PC-3 (cell line): ENCODE measurements at regions not wholly inside any gene's neighbourhood (a gene's known extent, or its start where the extent isn't known, plus 50 kb on each side); places are given as distances from the start of the nearest gene placed in this dataset.

Source experiments
- ATAC-seq: fragments of 200-7000 bp; cut with Tn5 transposase; 2 replicates; pipeline ENCODE4 v1.9.1; 2020; ENCODE audit warnings: mild to moderate bottlenecking, moderate library complexity
- BruUV-seq: library from RNA; stranded (reverse); fragments of 400-500 nt; replicated peaks from 2 replicates; lab custom pipeline; 2021; lab: Mats Ljungman, UMichigan
- CTCF ChIA-PET: fragments of 300-600 bp; sonication (Branson Sonifier 250); formaldehyde crosslinking; loops from one replicate; lab custom pipeline; 2022; ENCODE audit warnings: antibody characterized with exemption; lab: Charles Lee
- POLR2A ChIA-PET: fragments of 300-600 bp; sonication (Branson Sonifier 250); formaldehyde crosslinking; loops from one replicate; lab custom pipeline; 2022; ENCODE audit warnings: antibody characterized with exemption; ENCODE audit not compliant: unreplicated experiment; lab: Charles Lee
- DNase-seq: peaks from one replicate; pipeline ENCODE4 v3.0.0-alpha.2; 2015
- H2AFZ ChIP-seq: fragments of 300-600 bp; sonication (generic); 2 replicates; pipeline ENCODE4 v1.6.0; 2016; ENCODE audit warnings: antibody characterized with exemption, low read length
- H3F3A ChIP-seq: fragments of 300-600 bp; sonication (generic); one replicate; pipeline ENCODE4 v1.6.0; 2017; ENCODE audit warnings: antibody characterized with exemption, low read length, control low read depth, mild to moderate bottlenecking; ENCODE audit not compliant: unreplicated experiment
- H3K27ac ChIP-seq: fragments of 300-600 bp; sonication (generic); 2 replicates; pipeline ENCODE4 v1.5.1; 2016; ENCODE audit warnings: mild to moderate bottlenecking, low read length
- H3K27me3 ChIP-seq: fragments of 300-600 bp; sonication (generic); 2 replicates; pipeline ENCODE4 v1.6.1; 2016; ENCODE audit warnings: low read length, mixed read lengths
- H3K36me3 ChIP-seq: fragments of 300-600 bp; sonication (generic); 2 replicates; pipeline ENCODE4 v1.6.1; 2016; ENCODE audit warnings: low read depth, mixed run types, low read length, mixed read lengths
- H3K4me1 ChIP-seq: fragments of 300-600 bp; sonication (generic); 2 replicates; pipeline ENCODE4 v1.5.1; 2016; ENCODE audit warnings: low read length; ENCODE audit not compliant: insufficient read depth
- H3K4me2 ChIP-seq: fragments of 300-600 bp; sonication (generic); 2 replicates; pipeline ENCODE4 v1.6.0; 2016; ENCODE audit warnings: low read length
- H3K4me3 ChIP-seq: fragments of 300-600 bp; sonication (generic); 2 replicates; pipeline ENCODE4 v1.5.1; 2016; ENCODE audit warnings: mild to moderate bottlenecking, low read length, mixed read lengths
- H3K79me2 ChIP-seq: fragments of 300-600 bp; sonication (generic); 2 replicates; pipeline ENCODE4 v1.6.1; 2017; ENCODE audit warnings: low read length, mixed read lengths
- H3K9ac ChIP-seq: fragments of 300-600 bp; sonication (generic); 2 replicates; pipeline ENCODE4 v1.6.0; 2016; ENCODE audit warnings: mild to moderate bottlenecking, low read length
- H3K9me2 ChIP-seq: fragments of 300-600 bp; sonication (generic); replicated peaks from 2 replicates; pipeline ENCODE4 v1.6.1; 2016; ENCODE audit warnings: mixed run types, low read length, mixed read lengths
- H3K9me3 ChIP-seq: fragments of 300-600 bp; sonication (generic); 2 replicates; pipeline ENCODE4 v1.6.1; 2016; ENCODE audit warnings: low read length, mixed read lengths
- H4K20me1 ChIP-seq: fragments of 300-600 bp; sonication (generic); 2 replicates; pipeline ENCODE4 v1.6.1; 2016; ENCODE audit warnings: low read length, mixed read lengths
- CTCF ChIP-seq: fragments of 300-600 bp; sonication (generic); conservative IDR thresholded peaks from 2 replicates; pipeline ENCODE4 v1.5.1; 2017; ENCODE audit warnings: antibody characterized with exemption, low read depth, mild to moderate bottlenecking, low read length
- EZH2 ChIP-seq: fragments of 300-600 bp; sonication (generic); IDR thresholded peaks from one replicate; pipeline ENCODE4 v1.6.1; 2017; ENCODE audit warnings: antibody characterized with exemption, mild to moderate bottlenecking, low read length; ENCODE audit not compliant: unreplicated experiment
- EZH2phosphoT487 ChIP-seq: fragments of 300-600 bp; sonication (generic); IDR thresholded peaks from 2 replicates; pipeline ENCODE4 v1.6.1; 2018; ENCODE audit warnings: mild to moderate bottlenecking, antibody characterized with exemption, low read length, borderline replicate concordance
- intact Hi-C: fragments of 100-400 bp; cut with micrococcal nuclease; formaldehyde crosslinking; loops from 2 replicates; pipeline ENCODE4 v1.9.0; 2023

GRCh38 chr13:111597191-111597611 lies 276.8 kb downstream of the TEX29 start:
- H3K79me2 ChIP-seq = no peaks in the 10 kb centered on the region
- peaks cover 30% of the 10 kb centered on the region; the same call in 1 of the 2 replicates for H3K27me3 ChIP-seq
- ChIA-PET POLR2A (no interaction called here), CTCF (no interaction called here)
- H3K36me3 ChIP-seq = no peaks in the 10 kb centered on the region
- no peak overlapping the region for H3K4me2 ChIP-seq
- no peaks in the 10 kb centered on the region for H3F3A ChIP-seq
- no peak overlapping the region for H3K27ac ChIP-seq
- ATAC-seq (no peak), DNase-seq (no peak)
- TF ChIP-seq EZH2phosphoT487 (no peak), EZH2 (no peak), CTCF (no peak)
- H3K4me3 ChIP-seq = no peak overlapping the region
- intact Hi-C loops = no loop called here
- no peaks in the 10 kb centered on the region for H3K9me2 ChIP-seq
- no peaks in the 10 kb centered on the region for H3K9me3 ChIP-seq
- no TSS peak for BruUV-seq
- H3K4me1 ChIP-seq = no peaks in the 10 kb centered on the region
- no peaks in the 10 kb centered on the region for H4K20me1 ChIP-seq
- no peak overlapping the region for H2AFZ ChIP-seq
- no peak overlapping the region for H3K9ac ChIP-seq

GRCh38 chr13:111597618-111598017 lies 277.2 kb downstream of the TEX29 start:
- no peak overlapping the region for H2AFZ ChIP-seq
- no peak overlapping the region for H3K27ac ChIP-seq
- no peak overlapping the region for H3K4me2 ChIP-seq
- H3K9ac ChIP-seq = no peak overlapping the region
- no peak for DNase-seq
- H3K4me3 ChIP-seq = no peak overlapping the region
- no peaks in the 10 kb centered on the region for H3F3A ChIP-seq
- BruUV-seq = no TSS peak
- H3K36me3 ChIP-seq = no peaks in the 10 kb centered on the region
- no peaks in the 10 kb centered on the region for H3K79me2 ChIP-seq
- TF ChIP-seq CTCF (no peak), EZH2phosphoT487 (no peak), EZH2 (no peak)
- intact Hi-C loops = no loop called here
- ChIA-PET POLR2A (no interaction called here), CTCF (no interaction called here)
- H3K9me3 ChIP-seq = no peaks in the 10 kb centered on the region
- H3K9me2 ChIP-seq = no peaks in the 10 kb centered on the region
- H4K20me1 ChIP-seq = no peaks in the 10 kb centered on the region
- peaks cover 30% of the 10 kb centered on the region; the same call in 1 of the 2 replicates for H3K27me3 ChIP-seq
- no peaks in the 10 kb centered on the region for H3K4me1 ChIP-seq
- ATAC-seq = no peak

- CTCF ChIA-PET = no interaction called here
- H3K36me3 ChIP-seq = no peaks in the 10 kb centered on the region
- no peak overlapping the region for H3K4me3 ChIP-seq
- intact Hi-C loops = no loop called here
- no peak overlapping the region for H2AFZ ChIP-seq
- H3K27ac ChIP-seq = no peak overlapping the region
- TF ChIP-seq CTCF = no peak
- no peak for TF ChIP-seq EZH2
- no peak for TF ChIP-seq EZH2phosphoT487
- H3F3A ChIP-seq = no peaks in the 10 kb centered on the region
- ATAC-seq = no peak
- POLR2A ChIA-PET = no interaction called here
- no peak overlapping the region for H3K9ac ChIP-seq
- no TSS peak for BruUV-seq
- H3K27me3 ChIP-seq = peaks cover 30% of the 10 kb centered on the region; the same call in 1 of the 2 replicates
- no peak overlapping the region for H3K4me2 ChIP-seq
- H3K9me3 ChIP-seq = no peaks in the 10 kb centered on the region
- no peaks in the 10 kb centered on the region for H3K9me2 ChIP-seq
- no peaks in the 10 kb centered on the region for H3K4me1 ChIP-seq
- DNase-seq = no peak
- H3K79me2 ChIP-seq = no peaks in the 10 kb centered on the region
- H4K20me1 ChIP-seq = no peaks in the 10 kb centered on the region
These were observed 278.3 kb downstream of the TEX29 start for GRCh38 chr13:111598747-111599146.
